Caco-2 (cell line): ENCODE measurements at regions not wholly inside any gene's neighbourhood (a gene's known extent, or its start where the extent isn't known, plus 50 kb on each side); places are given as distances from the start of the nearest gene placed in this dataset.

Source experiments
- BruUV-seq: library from RNA; stranded (reverse); fragments of 400-500 nt; replicated peaks from 2 replicates; lab custom pipeline; 2021; lab: Mats Ljungman, UMichigan
- CTCF ChIA-PET: fragments of 300-600 bp; sonication (Branson Sonifier 250); formaldehyde crosslinking; loops from one replicate; lab custom pipeline; 2022; ENCODE audit warnings: antibody characterized with exemption; lab: Charles Lee
- POLR2A ChIA-PET: fragments of 300-600 bp; sonication (Branson Sonifier 250); formaldehyde crosslinking; loops from one replicate; lab custom pipeline; 2022; ENCODE audit warnings: antibody characterized with exemption; lab: Charles Lee
- DNase-seq, 2 experiments: peaks; one replicate each; pipeline versions ENCODE4 v3.0.0 to v3.0.0-alpha.2; 2020 to 2022
- H3K27me3 ChIP-seq: replicated peaks from 2 replicates; pipeline ENCODE4 v1.6.0; 2011; ENCODE audit warnings: low read length; ENCODE audit not compliant: control insufficient read depth, insufficient read depth
- H3K36me3 ChIP-seq: 2 replicates; pipeline ENCODE4 v1.5.1; 2011; ENCODE audit warnings: low read length; ENCODE audit not compliant: control insufficient read depth, insufficient read depth
- H3K4me1 ChIP-seq: fragments of 250-450 bp; sonication (Bioruptor Pico); 2 replicates; pipeline ENCODE4 v1.5.1; 2020; ENCODE audit warnings: mild to moderate bottlenecking
- H3K4me3 ChIP-seq: 2 replicates; pipeline ENCODE4 v1.5.1; 2011; ENCODE audit warnings: low read depth, mild to moderate bottlenecking, control low read depth, low read length
- H3K9me3 ChIP-seq: fragments of 250-450 bp; sonication (Bioruptor Pico); 2 replicates; pipeline ENCODE4 v1.5.1; 2020; ENCODE audit warnings: mild to moderate bottlenecking, moderate library complexity
- H3K27ac Mint-ChIP-seq: one replicate; pipeline ENCODE4 v1.8.0; 2022; ENCODE audit warnings: mixed read lengths; ENCODE audit not compliant: unreplicated experiment
- H3K27me3 Mint-ChIP-seq: one replicate; pipeline ENCODE4 v1.8.0; 2022; ENCODE audit warnings: mixed read lengths; ENCODE audit not compliant: insufficient read depth, unreplicated experiment
- H3K36me3 Mint-ChIP-seq: one replicate; pipeline ENCODE4 v1.8.0; 2022; ENCODE audit warnings: mild to moderate bottlenecking, mixed read lengths; ENCODE audit not compliant: insufficient read depth, unreplicated experiment
- H3K4me1 Mint-ChIP-seq: one replicate; pipeline ENCODE4 v1.8.0; 2022; ENCODE audit warnings: low read depth, mixed read lengths; ENCODE audit not compliant: unreplicated experiment
- H3K4me3 Mint-ChIP-seq: one replicate; pipeline ENCODE4 v1.8.0; 2022; ENCODE audit warnings: mild to moderate bottlenecking, moderate library complexity, mixed read lengths; ENCODE audit not compliant: unreplicated experiment
- H3K9me3 Mint-ChIP-seq: one replicate; pipeline ENCODE4 v1.8.0; 2022; ENCODE audit warnings: mixed read lengths; ENCODE audit not compliant: unreplicated experiment
- CTCF ChIP-seq, 2 experiments: fragments of 200-600 bp in 1 of 2; IDR thresholded peaks; 1 replicate in 1 of 2; 2 replicates in 1 of 2; pipeline versions ENCODE4 v1.5.1 to v1.8.0; 2011 to 2022; ENCODE audit warnings: antibody characterized with exemption in 1 of 2, control low read depth in 1 of 2, inconsistent platforms in 1 of 2, low read depth in 1 of 2, low read length in 1 of 2, mild to moderate bottlenecking in 1 of 2, moderate library complexity in 1 of 2; ENCODE audit not compliant: insufficient read depth in 1 of 2, severe bottlenecking in 1 of 2, unreplicated experiment in 1 of 2
- intact Hi-C: fragments of 100-400 bp; cut with micrococcal nuclease; formaldehyde crosslinking; loops from one replicate; pipeline ENCODE4 v1.10.0; 2022; ENCODE audit not compliant: unreplicated experiment

DNA sequence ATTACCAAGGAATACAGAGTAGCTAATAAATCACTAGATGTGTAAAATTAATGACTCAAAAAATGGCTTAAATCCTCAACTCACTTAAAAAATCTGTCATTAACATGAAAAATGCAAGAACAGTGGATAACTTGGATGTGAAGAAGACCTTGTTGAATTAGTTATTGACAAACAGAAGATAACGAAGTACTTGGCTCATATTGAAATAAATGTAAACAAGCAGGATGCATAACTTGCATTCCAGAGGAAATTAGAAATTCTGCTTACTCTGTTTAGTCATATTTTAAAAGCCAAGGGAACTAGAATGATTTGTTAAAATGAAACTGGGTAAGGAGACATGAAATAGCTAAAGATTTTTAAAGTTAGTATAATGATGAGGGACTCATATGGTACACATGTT is 1812.2 kb downstream of the PCDH9 start:
- H3K4me1 Mint-ChIP-seq = no peaks in the 10 kb centered on the region
- POLR2A ChIA-PET = no interaction called here
- intact Hi-C loops = no loop called here
- H3K9me3 Mint-ChIP-seq = no peaks in the 10 kb centered on the region
- CTCF ChIA-PET = interaction anchor here (0.5 kb wide), 1 partner anchor 48 kb away, joined by 8 read pairs; no protein-coding TSS in a partner anchor
- no peak overlapping the region for H3K4me3 Mint-ChIP-seq
- no peak overlapping the region for H3K4me3 ChIP-seq
- no peaks in the 10 kb centered on the region for H3K4me1 ChIP-seq
- BruUV-seq = no TSS peak
- no peaks in the 10 kb centered on the region for H3K36me3 Mint-ChIP-seq
- H3K9me3 ChIP-seq = no peaks in the 10 kb centered on the region
- H3K27ac Mint-ChIP-seq = no peak overlapping the region
- no peaks in the 10 kb centered on the region for H3K27me3 ChIP-seq
- no peaks in the 10 kb centered on the region for H3K27me3 Mint-ChIP-seq
- no peak for TF ChIP-seq CTCF (IDR thresholded peaks at IDR 0.05; ENCODE audit: insufficient read depth in 1 of 2, low read depth in 1 of 2, low read length in 1 of 2, severe bottlenecking in 1 of 2, unreplicated experiment in 1 of 2)
- no peak for DNase-seq
- H3K36me3 ChIP-seq = no peaks in the 10 kb centered on the region

GRCh38 chr13:65416784-65417183 is 1813.4 kb downstream of the PCDH9 start:
- Mint-ChIP-seq H3K36me3 (no peaks in the 10 kb centered on the region), H3K4me1 (no peaks in the 10 kb centered on the region), H3K9me3 (no peaks in the 10 kb centered on the region), H3K27ac (no peak overlapping the region), H3K4me3 (no peak overlapping the region), H3K27me3 (no peaks in the 10 kb centered on the region)
- Histone ChIP-seq H3K4me1 (no peaks in the 10 kb centered on the region), H3K27me3 (no peaks in the 10 kb centered on the region), H3K4me3 (no peak overlapping the region), H3K36me3 (no peaks in the 10 kb centered on the region), H3K9me3 (no peaks in the 10 kb centered on the region)
- DNase-seq = no peak
- no peak for TF ChIP-seq CTCF (IDR thresholded peaks at IDR 0.05; ENCODE audit: insufficient read depth in 1 of 2, low read depth in 1 of 2, low read length in 1 of 2, severe bottlenecking in 1 of 2, unreplicated experiment in 1 of 2)
- intact Hi-C loops = no loop called here
- ChIA-PET CTCF (no interaction called here), POLR2A (no interaction called here)
- no TSS peak for BruUV-seq

DNA sequence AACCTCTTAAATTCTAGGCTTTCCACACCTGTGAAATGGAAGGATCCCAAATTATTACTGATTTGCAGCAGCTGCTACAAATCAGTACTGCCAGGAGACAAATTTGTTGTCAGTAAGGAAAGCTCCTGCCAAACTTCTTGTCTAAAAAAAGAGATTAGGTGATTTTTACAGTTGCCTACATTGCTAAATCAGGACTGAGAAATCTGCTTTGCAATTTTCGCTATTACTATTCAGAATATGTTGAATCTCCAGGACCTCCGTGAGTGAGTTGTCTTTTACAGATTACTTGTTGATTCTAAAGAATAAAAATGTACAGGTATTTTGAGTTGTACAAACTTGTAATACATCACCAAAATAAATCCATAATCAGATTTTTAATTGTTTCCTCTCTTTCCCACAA is 1815.9 kb downstream of the PCDH9 start:
- no peak overlapping the region for H3K4me3 ChIP-seq
- no peaks in the 10 kb centered on the region for H3K9me3 ChIP-seq
- no peaks in the 10 kb centered on the region for H3K36me3 Mint-ChIP-seq
- no TSS peak for BruUV-seq
- no peak overlapping the region for H3K4me3 Mint-ChIP-seq
- intact Hi-C loops = no loop called here
- H3K4me1 ChIP-seq = no peaks in the 10 kb centered on the region
- ChIA-PET CTCF (no interaction called here), POLR2A (no interaction called here)
- no peak overlapping the region for H3K27ac Mint-ChIP-seq
- no peaks in the 10 kb centered on the region for H3K27me3 Mint-ChIP-seq
- no peaks in the 10 kb centered on the region for H3K27me3 ChIP-seq
- DNase-seq = no peak
- H3K9me3 Mint-ChIP-seq = no peaks in the 10 kb centered on the region
- no peak for TF ChIP-seq CTCF (IDR thresholded peaks at IDR 0.05; ENCODE audit: insufficient read depth in 1 of 2, low read depth in 1 of 2, low read length in 1 of 2, severe bottlenecking in 1 of 2, unreplicated experiment in 1 of 2)
- H3K36me3 ChIP-seq = no peaks in the 10 kb centered on the region
- no peaks in the 10 kb centered on the region for H3K4me1 Mint-ChIP-seq
